Panc1 (cell line): ENCODE measurements at regions not wholly inside any gene's neighbourhood (a gene's known extent, or its start where the extent isn't known, plus 50 kb on each side); places are given as distances from the start of the nearest gene placed in this dataset.

Experiments used
- POLR2AphosphoS5 ChIP-seq: IDR thresholded peaks from 2 replicates; pipeline ENCODE4 v1.6.1; 2012; ENCODE audit warnings: mild to moderate bottlenecking, low read depth, low read length, moderate library complexity
- TCF7L2 ChIP-seq: IDR thresholded peaks from 2 replicates; pipeline ENCODE4 v1.6.1; 2011; ENCODE audit warnings: mild to moderate bottlenecking, low read depth, low read length, inconsistent platforms
- TF ChIP-seq, protein P1 (sequence below): fragments of 450-650 bp; IDR thresholded peaks from 2 replicates; pipeline ENCODE4 v1.5.1; 2017; ENCODE audit warnings: mild to moderate bottlenecking
- TF ChIP-seq, protein P2 (sequence below), 2 experiments: IDR thresholded peaks; 2 replicates each; pipeline ENCODE4 v1.6.1; 2011 to 2012; ENCODE audit warnings: low read depth in 2 of 2, control low read depth in 1 of 2, low read length in 1 of 2, mild to moderate bottlenecking in 1 of 2, moderate library complexity in 1 of 2; ENCODE audit not compliant: insufficient read depth in 1 of 2

DNA sequence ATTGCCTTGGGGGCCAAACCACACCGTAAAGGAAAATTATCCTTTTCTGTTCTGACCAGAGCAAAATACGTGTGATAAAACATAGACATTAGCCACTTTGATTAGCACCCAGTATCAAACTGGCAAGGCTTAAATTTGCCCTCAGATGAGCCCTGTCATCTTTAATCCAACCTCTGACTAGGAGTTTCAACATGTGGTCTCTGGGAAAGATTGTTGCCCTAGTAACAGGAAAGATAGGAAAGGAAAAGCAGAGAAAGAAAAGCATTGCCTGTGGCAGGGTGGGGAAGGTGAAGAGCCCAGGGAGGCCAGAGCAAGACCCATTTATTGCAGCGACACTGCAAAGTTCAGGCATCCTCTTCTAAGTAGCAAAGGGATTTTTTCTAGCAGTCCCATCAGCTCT lies 181.5 kb upstream of the SCN7A start:
- TF ChIP-seq TCF7L2 (no peak), POLR2AphosphoS5 (no peak)
- TF ChIP-seq, protein P1, sequence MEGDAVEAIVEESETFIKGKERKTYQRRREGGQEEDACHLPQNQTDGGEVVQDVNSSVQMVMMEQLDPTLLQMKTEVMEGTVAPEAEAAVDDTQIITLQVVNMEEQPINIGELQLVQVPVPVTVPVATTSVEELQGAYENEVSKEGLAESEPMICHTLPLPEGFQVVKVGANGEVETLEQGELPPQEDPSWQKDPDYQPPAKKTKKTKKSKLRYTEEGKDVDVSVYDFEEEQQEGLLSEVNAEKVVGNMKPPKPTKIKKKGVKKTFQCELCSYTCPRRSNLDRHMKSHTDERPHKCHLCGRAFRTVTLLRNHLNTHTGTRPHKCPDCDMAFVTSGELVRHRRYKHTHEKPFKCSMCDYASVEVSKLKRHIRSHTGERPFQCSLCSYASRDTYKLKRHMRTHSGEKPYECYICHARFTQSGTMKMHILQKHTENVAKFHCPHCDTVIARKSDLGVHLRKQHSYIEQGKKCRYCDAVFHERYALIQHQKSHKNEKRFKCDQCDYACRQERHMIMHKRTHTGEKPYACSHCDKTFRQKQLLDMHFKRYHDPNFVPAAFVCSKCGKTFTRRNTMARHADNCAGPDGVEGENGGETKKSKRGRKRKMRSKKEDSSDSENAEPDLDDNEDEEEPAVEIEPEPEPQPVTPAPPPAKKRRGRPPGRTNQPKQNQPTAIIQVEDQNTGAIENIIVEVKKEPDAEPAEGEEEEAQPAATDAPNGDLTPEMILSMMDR, result no peak
- TF ChIP-seq, protein P2, sequence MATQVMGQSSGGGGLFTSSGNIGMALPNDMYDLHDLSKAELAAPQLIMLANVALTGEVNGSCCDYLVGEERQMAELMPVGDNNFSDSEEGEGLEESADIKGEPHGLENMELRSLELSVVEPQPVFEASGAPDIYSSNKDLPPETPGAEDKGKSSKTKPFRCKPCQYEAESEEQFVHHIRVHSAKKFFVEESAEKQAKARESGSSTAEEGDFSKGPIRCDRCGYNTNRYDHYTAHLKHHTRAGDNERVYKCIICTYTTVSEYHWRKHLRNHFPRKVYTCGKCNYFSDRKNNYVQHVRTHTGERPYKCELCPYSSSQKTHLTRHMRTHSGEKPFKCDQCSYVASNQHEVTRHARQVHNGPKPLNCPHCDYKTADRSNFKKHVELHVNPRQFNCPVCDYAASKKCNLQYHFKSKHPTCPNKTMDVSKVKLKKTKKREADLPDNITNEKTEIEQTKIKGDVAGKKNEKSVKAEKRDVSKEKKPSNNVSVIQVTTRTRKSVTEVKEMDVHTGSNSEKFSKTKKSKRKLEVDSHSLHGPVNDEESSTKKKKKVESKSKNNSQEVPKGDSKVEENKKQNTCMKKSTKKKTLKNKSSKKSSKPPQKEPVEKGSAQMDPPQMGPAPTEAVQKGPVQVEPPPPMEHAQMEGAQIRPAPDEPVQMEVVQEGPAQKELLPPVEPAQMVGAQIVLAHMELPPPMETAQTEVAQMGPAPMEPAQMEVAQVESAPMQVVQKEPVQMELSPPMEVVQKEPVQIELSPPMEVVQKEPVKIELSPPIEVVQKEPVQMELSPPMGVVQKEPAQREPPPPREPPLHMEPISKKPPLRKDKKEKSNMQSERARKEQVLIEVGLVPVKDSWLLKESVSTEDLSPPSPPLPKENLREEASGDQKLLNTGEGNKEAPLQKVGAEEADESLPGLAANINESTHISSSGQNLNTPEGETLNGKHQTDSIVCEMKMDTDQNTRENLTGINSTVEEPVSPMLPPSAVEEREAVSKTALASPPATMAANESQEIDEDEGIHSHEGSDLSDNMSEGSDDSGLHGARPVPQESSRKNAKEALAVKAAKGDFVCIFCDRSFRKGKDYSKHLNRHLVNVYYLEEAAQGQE (IDR thresholded peaks at IDR 0.05; ENCODE audit: insufficient read depth in 1 of 2, low read depth in 2 of 2, low read length in 1 of 2), result no peak
